Stomach (tissue), 8 donors: ENCODE measurements at regions not wholly inside any gene's neighbourhood (a gene's known extent, or its start where the extent isn't known, plus 50 kb on each side); places are given as distances from the start of the nearest gene placed in this dataset.
"Not testable (repeated sequence)": the region's sequence is repeated elsewhere in the genome, so short reads cannot be mapped to it uniquely, and the experiment has no call there.

ENCODE experiments used
- DNase-seq, 2 donors: peaks; one replicate each; pipeline versions ENCODE4 v3.0.0 to v3.0.0-alpha.2; 2013 to 2019
- H3K27ac ChIP-seq, 5 donors: fragments of 200-600 bp in 4 of 5; sonication (generic) in 4 of 5; one replicate each; pipeline ENCODE4 v1.5.1; 2013 to 2019; ENCODE audit warnings: mild to moderate bottlenecking in 1 of 5, moderate library complexity in 1 of 5
- H3K27me3 ChIP-seq, 3 donors: fragments of 200-600 bp; sonication (generic); one replicate each; pipeline ENCODE4 v1.5.1; 2017 to 2019; ENCODE audit warnings: mixed run types in 1 of 3
- H3K36me3 ChIP-seq, 4 donors: fragments of 200-600 bp; sonication (generic); 1 replicate in 3 of 4; 2 replicates in 1 of 4; pipeline ENCODE4 v1.5.1; 2016 to 2019
- H3K4me1 ChIP-seq, 4 donors: fragments of 200-600 bp; sonication (generic); one replicate each; pipeline ENCODE4 v1.5.1; 2016 to 2019
- H3K4me3 ChIP-seq, 4 donors: fragments of 200-600 bp; sonication (generic) in 3 of 4; one replicate each; pipeline ENCODE4 v1.5.1; 2016 to 2019; ENCODE audit warnings: mild to moderate bottlenecking in 1 of 4
- H3K9me3 ChIP-seq, 4 donors: fragments of 200-600 bp; sonication (generic); one replicate each; pipeline ENCODE4 v1.5.1; 2016 to 2019
- EP300 ChIP-seq: sonication (generic); formaldehyde crosslinking; IDR thresholded peaks from one replicate; pipeline ENCODE4 v1.6.1; 2017; ENCODE audit warnings: antibody characterized with exemption
- POLR2A ChIP-seq, 4 donors: fragments of 450-650 bp; IDR thresholded peaks; one replicate each; pipeline ENCODE4 v1.6.1; 2016; ENCODE audit warnings: antibody characterized with exemption in 4 of 4, control low read depth in 2 of 4, mild to moderate bottlenecking in 1 of 4, moderate library complexity in 1 of 4
- POLR2AphosphoS5 ChIP-seq, 3 donors: sonication (generic); formaldehyde crosslinking; IDR thresholded peaks; one replicate each; pipeline ENCODE4 v1.6.1; 2016; ENCODE audit warnings: antibody characterized with exemption in 3 of 3
- WGBS, 5 donors: extraction: QIAGEN DNeasy Blood & Tissue Kit in 3 of 5; methylation state at CpG; one replicate each; pipeline versions ENCODE4 v1.1.5 to v1.1.7; 2013 to 2018; 5-methylcytosine and 5-hydroxymethylcytosine counted together
- intact Hi-C: fragments of 100-400 bp; cut with DNase I; formaldehyde crosslinking; loops from one replicate; pipeline ENCODE4 v1.15.1; 2023; ENCODE audit warnings: low total_unique reads
- TF ChIP-seq, protein P1 (sequence below), 7 experiments: fragments of 450-650 bp in 4 of 7; fragments of 200-600 bp in 3 of 7; sonication (generic) in 3 of 7; IDR thresholded peaks; one replicate each; pipeline ENCODE4 v1.5.1; 2016 to 2019; ENCODE audit warnings: antibody characterized with exemption in 7 of 7, control low read depth in 2 of 7, mild to moderate bottlenecking in 1 of 7
- donor health status: healthy with polysubstance abuse.
- donor health status: Bipolar disorder and iron deficiency.
- donor health status: healthy.

DNA sequence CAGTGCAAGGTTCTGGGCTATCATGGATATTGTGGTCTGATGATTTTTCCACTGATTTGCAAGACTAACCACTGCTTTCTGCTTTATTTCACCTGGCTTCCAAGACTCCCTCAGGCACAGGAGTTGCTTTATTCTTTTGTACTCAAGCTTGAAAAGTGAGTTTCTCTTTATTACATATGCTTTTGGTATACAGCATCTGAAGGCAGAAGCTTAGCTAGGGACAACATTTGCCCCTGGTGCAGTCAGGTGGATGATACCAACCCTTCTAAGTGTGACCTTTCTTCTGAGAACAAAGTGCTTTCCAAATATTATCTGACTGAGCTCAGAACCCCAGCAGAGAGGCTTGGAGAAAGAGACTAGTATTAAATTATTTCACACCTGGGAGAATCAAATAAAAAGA, 94.0 kb upstream of the PHACTR1 start:
- H3K27me3 ChIP-seq: no peaks in the 10 kb centered on the region
- no peaks in the 10 kb centered on the region for H3K4me1 ChIP-seq
- no peaks in the 10 kb centered on the region for H3K9me3 ChIP-seq
- TF ChIP-seq POLR2AphosphoS5 (IDR thresholded peaks at IDR 0.05) (no peak), EP300 (no peak), POLR2A (IDR thresholded peaks at IDR 0.05) (no peak)
- TF ChIP-seq, protein P1, sequence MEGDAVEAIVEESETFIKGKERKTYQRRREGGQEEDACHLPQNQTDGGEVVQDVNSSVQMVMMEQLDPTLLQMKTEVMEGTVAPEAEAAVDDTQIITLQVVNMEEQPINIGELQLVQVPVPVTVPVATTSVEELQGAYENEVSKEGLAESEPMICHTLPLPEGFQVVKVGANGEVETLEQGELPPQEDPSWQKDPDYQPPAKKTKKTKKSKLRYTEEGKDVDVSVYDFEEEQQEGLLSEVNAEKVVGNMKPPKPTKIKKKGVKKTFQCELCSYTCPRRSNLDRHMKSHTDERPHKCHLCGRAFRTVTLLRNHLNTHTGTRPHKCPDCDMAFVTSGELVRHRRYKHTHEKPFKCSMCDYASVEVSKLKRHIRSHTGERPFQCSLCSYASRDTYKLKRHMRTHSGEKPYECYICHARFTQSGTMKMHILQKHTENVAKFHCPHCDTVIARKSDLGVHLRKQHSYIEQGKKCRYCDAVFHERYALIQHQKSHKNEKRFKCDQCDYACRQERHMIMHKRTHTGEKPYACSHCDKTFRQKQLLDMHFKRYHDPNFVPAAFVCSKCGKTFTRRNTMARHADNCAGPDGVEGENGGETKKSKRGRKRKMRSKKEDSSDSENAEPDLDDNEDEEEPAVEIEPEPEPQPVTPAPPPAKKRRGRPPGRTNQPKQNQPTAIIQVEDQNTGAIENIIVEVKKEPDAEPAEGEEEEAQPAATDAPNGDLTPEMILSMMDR (IDR thresholded peaks at IDR 0.05): no peak
- H3K27ac ChIP-seq: no peak overlapping the region
- intact Hi-C loops: no loop called here
- DNase-seq: no peak
- H3K36me3 ChIP-seq: no peaks in the 10 kb centered on the region
- H3K4me3 ChIP-seq: no peak overlapping the region

DNA sequence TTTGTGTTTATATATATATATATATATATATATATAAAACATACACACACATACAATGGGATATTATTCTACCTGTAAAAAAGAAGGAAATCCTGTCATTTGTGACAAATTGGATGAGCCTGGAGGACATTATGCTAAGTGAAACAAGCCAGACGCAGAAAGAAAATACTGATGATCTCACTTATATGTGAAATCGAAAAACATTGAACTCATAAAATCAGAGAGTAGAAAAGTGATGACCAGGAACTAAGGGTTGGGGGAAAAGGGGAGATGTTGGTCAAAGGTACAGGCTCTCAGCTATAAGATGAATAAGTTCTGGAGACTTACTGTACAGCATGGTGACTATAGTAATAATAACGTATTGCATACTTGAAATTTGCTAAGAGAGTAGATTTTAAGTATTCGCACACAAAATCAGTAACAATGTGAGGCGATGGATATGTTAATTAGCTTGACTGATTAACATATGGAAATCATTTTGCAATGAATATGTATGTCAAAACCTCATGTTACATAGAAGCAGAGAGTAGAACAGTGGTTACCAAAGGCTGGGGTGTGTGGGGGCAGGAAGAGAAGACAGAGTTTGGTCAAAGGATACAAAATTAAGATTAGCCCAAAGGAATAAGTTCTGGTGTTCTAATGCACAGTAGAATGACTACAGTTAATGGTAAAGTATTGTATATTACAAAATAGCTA, 92.3 kb upstream of the PHACTR1 start:
- TF ChIP-seq POLR2AphosphoS5 (IDR thresholded peaks at IDR 0.05): no peak
- no peak for TF ChIP-seq POLR2A (IDR thresholded peaks at IDR 0.05)
- TF ChIP-seq, protein P1 (IDR thresholded peaks at IDR 0.05): no peak
- TF ChIP-seq EP300: no peak
- H3K4me1 ChIP-seq: no peaks in the 10 kb centered on the region
- no peaks in the 10 kb centered on the region for H3K36me3 ChIP-seq
- H3K27me3 ChIP-seq: no peaks in the 10 kb centered on the region
- no peaks in the 10 kb centered on the region for H3K9me3 ChIP-seq
- intact Hi-C loops: no loop called here
- H3K4me3 ChIP-seq: no peak overlapping the region
- no peak overlapping the region for H3K27ac ChIP-seq
- no peak for DNase-seq
- 78 to 90% (median 87%) methylated on average over 5 of the region's 5 CpGs for WGBS, 5 donors

DNA sequence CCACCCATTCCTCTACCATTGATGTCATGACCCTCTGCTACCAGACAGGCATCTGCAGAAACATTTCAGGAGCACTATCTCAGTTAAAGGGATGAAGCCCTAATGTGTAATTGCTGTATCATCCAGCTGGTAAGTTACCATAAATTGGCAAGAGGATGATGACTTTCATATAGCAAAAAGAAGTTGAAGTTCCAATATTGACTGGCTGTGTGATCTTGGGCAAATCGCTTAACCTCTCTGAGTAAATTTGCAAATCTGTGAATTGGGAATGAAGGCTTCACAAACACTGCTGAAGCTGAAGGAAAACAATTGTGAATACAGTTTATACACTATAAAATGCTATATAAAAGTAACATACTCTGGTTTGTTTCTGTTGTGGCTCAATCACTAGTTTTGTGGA, 89.5 kb upstream of the PHACTR1 start:
- DNase-seq: no peak
- WGBS, 5 donors: 94 to 100% (median 98%) methylated on average over 1 of the region's 1 CpG
- TF ChIP-seq, protein P1 (IDR thresholded peaks at IDR 0.05): no peak
- TF ChIP-seq POLR2AphosphoS5 (IDR thresholded peaks at IDR 0.05) (no peak), POLR2A (IDR thresholded peaks at IDR 0.05) (no peak), EP300 (no peak)
- H3K4me1 ChIP-seq: no peaks in the 10 kb centered on the region
- H3K36me3 ChIP-seq: no peaks in the 10 kb centered on the region
- intact Hi-C loops: no loop called here
- no peak overlapping the region for H3K27ac ChIP-seq
- no peaks in the 10 kb centered on the region for H3K27me3 ChIP-seq
- no peak overlapping the region for H3K4me3 ChIP-seq
- H3K9me3 ChIP-seq: no peaks in the 10 kb centered on the region

DNA sequence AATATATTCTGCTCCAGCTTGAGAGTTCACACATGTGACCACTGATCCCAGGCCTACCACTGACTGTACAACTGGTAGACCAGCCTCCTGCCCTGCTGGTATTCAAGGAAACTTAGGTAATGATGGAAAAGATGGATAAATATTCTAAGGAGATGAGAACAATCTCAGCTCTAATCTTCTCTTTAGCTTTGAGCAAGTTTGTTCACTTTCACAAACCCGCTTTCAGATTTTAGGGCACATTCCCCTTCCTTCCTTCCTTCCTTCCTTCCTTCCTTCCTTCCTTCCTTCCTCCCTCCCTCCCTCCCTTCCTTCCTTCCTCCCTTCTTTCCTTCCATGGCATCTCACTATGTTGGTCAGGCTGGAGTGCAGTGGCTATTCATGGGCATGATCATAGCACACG, 88.2 kb upstream of the PHACTR1 start:
- H3K4me3 ChIP-seq: no peak overlapping the region
- H3K9me3 ChIP-seq: no peaks in the 10 kb centered on the region
- WGBS, 5 donors: 92 to 100% (median 95%) methylated on average over 2 of the region's 2 CpGs
- TF ChIP-seq POLR2A (IDR thresholded peaks at IDR 0.05): no peak
- TF ChIP-seq, protein P1 (IDR thresholded peaks at IDR 0.05): no peak
- TF ChIP-seq EP300: no peak
- TF ChIP-seq POLR2AphosphoS5 (IDR thresholded peaks at IDR 0.05): no peak
- DNase-seq: no peak
- no peaks in the 10 kb centered on the region for H3K4me1 ChIP-seq
- H3K27ac ChIP-seq: no peak overlapping the region
- no peaks in the 10 kb centered on the region for H3K36me3 ChIP-seq
- H3K27me3 ChIP-seq: no peaks in the 10 kb centered on the region
- intact Hi-C loops: no loop called here

DNA sequence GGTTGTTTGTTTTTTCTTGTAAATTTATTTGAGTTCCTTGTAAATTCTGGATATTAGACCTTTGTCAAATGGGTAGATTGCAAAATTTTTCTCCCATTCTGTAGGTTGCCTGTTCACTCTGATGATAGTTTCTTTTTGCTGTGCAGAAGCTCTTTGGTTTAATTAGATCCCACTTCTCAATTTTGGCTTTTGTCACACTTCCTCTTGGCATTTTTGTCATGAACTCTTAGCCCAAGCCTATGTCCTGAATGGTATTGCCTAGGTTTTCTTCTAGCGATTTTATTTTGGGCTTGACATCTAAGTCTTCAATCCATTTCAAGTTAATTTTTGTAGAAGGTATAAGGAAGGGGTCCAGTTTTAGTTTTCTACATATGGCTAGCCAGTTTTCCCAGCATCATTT, 82.8 kb upstream of the PHACTR1 start:
- intact Hi-C loops: loop anchor here (10.0 kb wide), 1 partner anchor 261 kb away; no protein-coding TSS in a partner anchor
- WGBS, 5 donors: 80 to 97% (median 91%) methylated on average over 1 of the region's 1 CpG
- not testable (repeated sequence) for H3K27ac ChIP-seq, H3K27me3 ChIP-seq, H3K36me3 ChIP-seq, H3K9me3 ChIP-seq, H3K4me1 ChIP-seq, H3K4me3 ChIP-seq, DNase-seq
